ENCODE measurements at regions not wholly inside any gene's neighbourhood (a gene's known extent, or its start where the extent isn't known, plus 50 kb on each side); places are given as distances from the start of the nearest gene placed in this dataset.

DNA sequence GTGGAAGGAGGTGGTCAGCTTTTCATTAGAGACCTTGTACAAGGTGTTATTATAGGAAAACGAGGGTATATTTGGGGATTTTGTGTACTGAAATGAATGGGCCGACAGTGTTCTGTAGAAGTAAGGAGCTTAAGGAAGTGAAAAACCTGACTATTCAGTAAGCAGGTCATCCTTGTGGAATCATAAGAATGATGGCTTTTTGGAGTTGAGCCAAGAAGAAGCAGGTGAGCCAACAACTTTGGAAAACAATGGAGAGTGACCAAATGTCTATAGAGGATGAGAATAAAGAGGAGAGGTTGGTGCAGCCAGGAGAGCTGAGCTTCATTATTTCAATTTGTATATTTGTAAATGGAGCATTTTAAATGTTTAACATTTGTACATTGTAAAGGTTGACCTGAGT lies 595.7 kb downstream of the CCSER2 start:
- TF ChIP-seq SMARCA5 (IDR thresholded peaks at IDR 0.05), result no peak
- no peak for TF ChIP-seq RBFOX2 (IDR thresholded peaks at IDR 0.05; ENCODE audit: low read depth, low read length)

Measured in K562 (cell line).